Glutamatergic neuron (in vitro differentiated cells): ENCODE measurements at regions not wholly inside any gene's neighbourhood (a gene's known extent, or its start where the extent isn't known, plus 50 kb on each side); places are given as distances from the start of the nearest gene placed in this dataset.

Source experiments
- DNase-seq: peaks from one replicate; pipeline ENCODE4 v3.0.0; 2022
- H3K27ac Mint-ChIP-seq: one replicate; pipeline ENCODE4 v1.8.0; 2020; ENCODE audit warnings: mild to moderate bottlenecking, mixed read lengths, inconsistent platforms; ENCODE audit not compliant: unreplicated experiment
- H3K27me3 Mint-ChIP-seq: one replicate; pipeline ENCODE4 v1.8.0; 2020; ENCODE audit warnings: mild to moderate bottlenecking, moderate library complexity, mixed read lengths, inconsistent platforms; ENCODE audit not compliant: unreplicated experiment
- H3K36me3 Mint-ChIP-seq: one replicate; pipeline ENCODE4 v1.8.0; 2020; ENCODE audit warnings: mild to moderate bottlenecking, mixed read lengths, inconsistent platforms; ENCODE audit not compliant: unreplicated experiment
- H3K4me1 Mint-ChIP-seq: one replicate; pipeline ENCODE4 v1.8.0; 2020; ENCODE audit warnings: mild to moderate bottlenecking, low read depth, mixed read lengths, inconsistent platforms; ENCODE audit not compliant: unreplicated experiment
- H3K4me3 Mint-ChIP-seq: one replicate; pipeline ENCODE4 v1.8.0; 2020; ENCODE audit warnings: mild to moderate bottlenecking, mixed read lengths, inconsistent platforms; ENCODE audit not compliant: unreplicated experiment
- H3K9me3 Mint-ChIP-seq: one replicate; pipeline ENCODE4 v1.8.0; 2020; ENCODE audit warnings: mild to moderate bottlenecking, moderate library complexity, mixed read lengths, inconsistent platforms; ENCODE audit not compliant: unreplicated experiment
- TF ChIP-seq, protein P1 (sequence below): fragments of 200-600 bp; sonication (generic); IDR thresholded peaks from one replicate; pipeline ENCODE4 v1.5.0; 2021; ENCODE audit not compliant: partially characterized antibody, unreplicated experiment

GRCh38 chr18:8496186-8496585 lies 113.1 kb upstream of the RAB12 start:
- H3K27me3 Mint-ChIP-seq: peaks cover 3% of the 10 kb centered on the region
- no peak overlapping the region for H3K4me3 Mint-ChIP-seq

GRCh38 chr18:8498905-8499304 lies 110.3 kb upstream of the RAB12 start:
- TF ChIP-seq, protein P1, sequence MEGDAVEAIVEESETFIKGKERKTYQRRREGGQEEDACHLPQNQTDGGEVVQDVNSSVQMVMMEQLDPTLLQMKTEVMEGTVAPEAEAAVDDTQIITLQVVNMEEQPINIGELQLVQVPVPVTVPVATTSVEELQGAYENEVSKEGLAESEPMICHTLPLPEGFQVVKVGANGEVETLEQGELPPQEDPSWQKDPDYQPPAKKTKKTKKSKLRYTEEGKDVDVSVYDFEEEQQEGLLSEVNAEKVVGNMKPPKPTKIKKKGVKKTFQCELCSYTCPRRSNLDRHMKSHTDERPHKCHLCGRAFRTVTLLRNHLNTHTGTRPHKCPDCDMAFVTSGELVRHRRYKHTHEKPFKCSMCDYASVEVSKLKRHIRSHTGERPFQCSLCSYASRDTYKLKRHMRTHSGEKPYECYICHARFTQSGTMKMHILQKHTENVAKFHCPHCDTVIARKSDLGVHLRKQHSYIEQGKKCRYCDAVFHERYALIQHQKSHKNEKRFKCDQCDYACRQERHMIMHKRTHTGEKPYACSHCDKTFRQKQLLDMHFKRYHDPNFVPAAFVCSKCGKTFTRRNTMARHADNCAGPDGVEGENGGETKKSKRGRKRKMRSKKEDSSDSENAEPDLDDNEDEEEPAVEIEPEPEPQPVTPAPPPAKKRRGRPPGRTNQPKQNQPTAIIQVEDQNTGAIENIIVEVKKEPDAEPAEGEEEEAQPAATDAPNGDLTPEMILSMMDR: no peak
- peaks cover 3% of the 10 kb centered on the region for H3K27me3 Mint-ChIP-seq

More at GRCh38 chr18:8496186-8496585, 113.1 kb upstream of the RAB12 start:
- Mint-ChIP-seq H3K36me3 (peaks cover 5% of the 10 kb centered on the region), H3K9me3 (peaks cover 2% of the 10 kb centered on the region), H3K27ac (no peak overlapping the region), H3K4me1 (no peaks in the 10 kb centered on the region)
- no peak for DNase-seq
- TF ChIP-seq, protein P1: no peak

DNA sequence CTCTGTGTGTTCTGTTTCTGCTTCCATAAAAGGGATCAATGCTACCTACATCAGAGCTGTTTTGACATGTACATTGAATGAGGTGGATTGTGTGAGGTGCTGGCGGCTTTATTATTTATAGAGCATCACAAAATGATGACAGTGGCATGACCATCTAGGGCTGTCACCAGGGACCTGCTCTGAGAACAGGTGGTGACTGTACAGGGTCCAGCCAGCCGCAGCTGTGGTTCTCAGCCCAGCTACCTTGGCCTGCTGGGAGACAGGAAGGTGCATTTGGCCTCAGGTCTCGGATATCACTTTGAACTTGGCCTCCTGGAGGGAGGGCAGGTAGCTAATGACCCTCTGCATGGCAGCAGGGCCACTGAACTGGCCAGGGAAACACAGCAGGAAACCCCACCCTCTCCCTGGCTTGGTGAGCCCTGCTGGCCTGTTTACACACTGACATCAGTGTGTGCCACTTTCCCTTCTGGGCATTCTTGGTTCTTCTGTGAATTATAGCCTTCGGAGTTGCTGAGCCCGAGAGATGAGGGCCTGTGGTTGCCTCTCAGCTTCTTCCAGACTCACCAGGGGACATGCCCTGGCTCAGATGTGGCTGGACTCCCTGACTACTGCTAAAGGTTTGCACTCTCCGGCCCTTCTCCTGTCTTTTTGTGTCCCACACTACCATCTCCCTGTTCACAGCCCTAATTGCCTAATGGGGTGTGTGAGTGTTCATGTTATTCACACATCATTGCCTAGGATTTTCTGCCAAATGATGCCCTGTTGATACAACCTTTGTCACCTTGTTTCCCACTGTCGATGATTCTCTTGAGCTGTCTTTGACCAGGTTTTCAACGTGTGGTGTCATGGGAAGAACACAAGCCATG lies 109.2 kb upstream of the RAB12 start:
- Mint-ChIP-seq H3K9me3 (peaks cover 4% of the 10 kb centered on the region), H3K36me3 (no peaks in the 10 kb centered on the region), H3K4me3 (no peak overlapping the region), H3K4me1 (no peaks in the 10 kb centered on the region), H3K27me3 (peaks cover 3% of the 10 kb centered on the region), H3K27ac (no peak overlapping the region)
- DNase-seq: no peak
- TF ChIP-seq, protein P1: no peak

More at GRCh38 chr18:8498905-8499304, 110.3 kb upstream of the RAB12 start:
- Mint-ChIP-seq H3K4me3 (no peak overlapping the region), H3K27ac (no peak overlapping the region), H3K4me1 (no peaks in the 10 kb centered on the region), H3K9me3 (peaks cover 3% of the 10 kb centered on the region), H3K36me3 (no peaks in the 10 kb centered on the region)
- DNase-seq: no peak

DNA sequence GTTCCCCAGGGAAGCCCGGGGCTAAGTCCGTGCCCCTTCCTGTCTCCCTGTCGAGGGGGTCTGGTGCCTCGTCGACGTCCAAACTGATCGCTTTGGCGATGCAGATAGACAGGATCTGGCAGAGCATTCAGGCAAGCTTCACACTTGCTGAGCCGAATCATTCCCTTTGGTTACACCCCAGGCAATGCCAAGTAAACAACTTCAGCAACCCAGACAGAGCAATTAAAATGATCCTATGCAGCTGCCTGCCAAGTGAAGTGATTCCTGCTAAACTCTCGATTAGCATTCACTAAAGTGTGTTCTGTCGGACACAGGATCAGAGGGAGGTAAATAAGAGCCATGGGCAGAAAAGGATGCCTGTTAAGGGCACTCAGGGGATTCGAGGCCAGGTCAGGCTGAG lies 108.2 kb upstream of the RAB12 start:
- peaks cover 3% of the 10 kb centered on the region for H3K27me3 Mint-ChIP-seq
- H3K4me1 Mint-ChIP-seq: no peaks in the 10 kb centered on the region
- H3K9me3 Mint-ChIP-seq: peaks cover 2% of the 10 kb centered on the region
- no peak overlapping the region for H3K27ac Mint-ChIP-seq
- TF ChIP-seq, protein P1: no peak
- no peaks in the 10 kb centered on the region for H3K36me3 Mint-ChIP-seq
- no peak for DNase-seq
- no peak overlapping the region for H3K4me3 Mint-ChIP-seq

DNA sequence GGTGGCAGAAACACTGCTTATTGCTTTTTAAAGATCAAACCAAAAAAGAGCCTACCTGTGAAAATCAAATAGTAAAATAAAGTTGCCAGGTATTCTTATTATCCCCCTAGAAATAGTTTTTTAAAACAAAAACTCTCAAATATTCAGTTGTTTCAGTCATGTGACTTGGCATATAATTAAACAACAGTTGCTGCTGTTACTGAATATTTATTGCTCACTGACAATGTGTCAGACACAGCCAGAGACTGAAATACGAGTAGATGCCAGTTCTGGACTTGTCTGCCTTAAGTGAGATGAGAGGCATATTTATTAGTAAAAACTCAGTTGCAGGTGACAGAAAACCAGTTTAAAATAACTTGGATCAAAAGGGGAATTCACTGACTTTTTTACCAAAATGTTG lies 106.0 kb upstream of the RAB12 start:
- no peaks in the 10 kb centered on the region for H3K27me3 Mint-ChIP-seq
- peaks cover 2% of the 10 kb centered on the region for H3K9me3 Mint-ChIP-seq
- H3K4me3 Mint-ChIP-seq: no peak overlapping the region
- no peak overlapping the region for H3K27ac Mint-ChIP-seq
- H3K36me3 Mint-ChIP-seq: no peaks in the 10 kb centered on the region
- TF ChIP-seq, protein P1: no peak
- no peaks in the 10 kb centered on the region for H3K4me1 Mint-ChIP-seq
- DNase-seq: no peak
